ENCODE measurements at regions not wholly inside any gene's neighbourhood (a gene's known extent, or its start where the extent isn't known, plus 50 kb on each side); places are given as distances from the start of the nearest gene placed in this dataset.
"Not testable (repeated sequence)": the region's sequence is repeated elsewhere in the genome, so short reads cannot be mapped to it uniquely, and the experiment has no call there.

- DNase-seq (ENCODE audit: low read depth in 2 of 3, low spot score in 2 of 3) = no peak
These were observed 232.8 kb downstream of the TTLL2 start for GRCh38 chr6:167557675-167558074.

DNA sequence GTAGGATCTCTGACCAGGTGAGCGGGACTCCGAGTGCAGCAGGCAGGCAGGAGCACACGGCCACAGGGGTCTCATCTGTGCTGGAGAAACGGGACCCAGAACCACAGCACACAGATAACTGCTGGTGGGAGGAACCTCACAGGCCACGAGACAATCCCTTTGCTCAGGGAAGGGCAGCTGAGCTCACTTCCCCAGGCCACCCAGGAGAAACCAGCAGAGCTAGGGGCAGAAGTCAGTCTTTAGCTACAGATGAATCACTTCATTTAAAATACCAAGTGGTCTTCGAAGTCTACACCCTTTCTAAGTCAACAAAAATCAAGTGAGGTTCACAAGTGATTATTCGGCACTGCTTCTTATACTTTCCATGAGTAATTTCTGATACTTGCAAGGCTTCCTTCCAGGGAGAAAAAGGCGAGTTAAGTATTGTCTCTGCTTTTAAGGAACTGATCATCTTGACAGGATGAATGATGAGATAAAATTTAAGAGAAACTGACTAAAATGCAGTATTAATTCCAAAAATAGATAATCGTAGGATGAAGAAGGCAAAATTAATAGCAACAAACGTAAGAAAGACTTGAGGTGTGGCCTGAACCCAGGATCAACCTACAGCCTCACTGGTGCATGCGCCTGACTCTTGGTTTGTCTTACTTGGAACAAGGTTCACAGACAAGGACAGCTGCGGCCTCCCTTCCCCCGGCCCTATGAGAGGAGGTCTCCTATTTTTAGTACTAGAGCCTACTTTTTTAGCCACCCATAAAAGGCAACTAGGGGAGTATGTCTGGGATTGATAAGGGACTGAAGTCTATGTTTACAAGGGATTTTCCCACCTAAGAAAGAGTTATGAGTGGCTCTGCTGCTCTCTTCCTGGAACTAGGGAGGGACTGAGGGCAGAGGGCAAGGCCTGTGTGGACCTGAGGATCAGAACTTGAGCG lies 233.6 kb downstream of the TTLL2 start:
- no peak for DNase-seq (ENCODE audit: low read depth in 2 of 3, low spot score in 2 of 3)

DNA sequence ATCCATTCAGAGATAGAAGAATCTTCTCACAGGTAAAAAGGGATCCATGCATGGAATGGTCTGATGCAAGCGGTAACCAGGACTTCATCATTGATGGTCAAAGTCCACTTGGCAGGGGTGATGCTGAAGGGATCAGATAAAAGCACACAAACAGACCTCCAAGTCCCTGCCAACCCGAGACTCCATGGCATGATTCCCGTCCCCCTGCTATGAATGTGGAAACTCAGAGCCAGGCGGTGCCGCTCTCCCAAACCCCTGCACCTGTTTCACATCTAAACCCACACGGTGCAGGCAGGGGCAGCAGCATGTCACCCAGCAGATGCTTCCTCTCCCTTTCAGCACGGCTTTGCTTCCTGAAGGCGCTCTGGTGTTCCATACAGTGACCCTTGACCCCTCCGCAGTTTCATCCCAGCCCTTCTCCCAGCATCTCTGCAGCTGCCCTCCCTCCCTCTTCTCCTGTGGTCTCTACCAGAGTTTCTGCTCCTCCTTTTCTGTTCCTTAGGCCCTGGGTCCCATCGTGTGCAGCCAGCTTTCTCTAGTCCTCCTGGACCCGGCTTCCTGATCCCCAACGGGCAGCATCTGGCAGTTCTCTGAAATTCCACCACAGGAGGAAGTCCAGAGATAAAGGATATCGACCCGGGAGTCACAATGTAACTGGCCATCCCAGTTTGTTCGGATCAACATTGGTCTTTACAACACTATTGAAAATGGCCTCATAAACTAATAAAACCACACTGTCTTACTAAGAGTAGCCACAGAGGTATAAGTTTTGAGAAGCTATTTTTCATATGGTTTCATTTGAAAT lies 235.0 kb downstream of the TTLL2 start:
- no peak for DNase-seq (ENCODE audit: low read depth in 2 of 3, low spot score in 2 of 3)

- peak in 1 of 3 donors; percentile 19 for DNase-seq (ENCODE audit: low read depth in 2 of 3, low spot score in 2 of 3)
These were observed 236.0 kb downstream of the TTLL2 start for GRCh38 chr6:167560673-167561569.

GRCh38 chr6:167562862-167563261 lies 238.0 kb downstream of the TTLL2 start:
- not testable (repeated sequence) for DNase-seq (ENCODE audit: low read depth in 2 of 3, low spot score in 2 of 3)

DNA sequence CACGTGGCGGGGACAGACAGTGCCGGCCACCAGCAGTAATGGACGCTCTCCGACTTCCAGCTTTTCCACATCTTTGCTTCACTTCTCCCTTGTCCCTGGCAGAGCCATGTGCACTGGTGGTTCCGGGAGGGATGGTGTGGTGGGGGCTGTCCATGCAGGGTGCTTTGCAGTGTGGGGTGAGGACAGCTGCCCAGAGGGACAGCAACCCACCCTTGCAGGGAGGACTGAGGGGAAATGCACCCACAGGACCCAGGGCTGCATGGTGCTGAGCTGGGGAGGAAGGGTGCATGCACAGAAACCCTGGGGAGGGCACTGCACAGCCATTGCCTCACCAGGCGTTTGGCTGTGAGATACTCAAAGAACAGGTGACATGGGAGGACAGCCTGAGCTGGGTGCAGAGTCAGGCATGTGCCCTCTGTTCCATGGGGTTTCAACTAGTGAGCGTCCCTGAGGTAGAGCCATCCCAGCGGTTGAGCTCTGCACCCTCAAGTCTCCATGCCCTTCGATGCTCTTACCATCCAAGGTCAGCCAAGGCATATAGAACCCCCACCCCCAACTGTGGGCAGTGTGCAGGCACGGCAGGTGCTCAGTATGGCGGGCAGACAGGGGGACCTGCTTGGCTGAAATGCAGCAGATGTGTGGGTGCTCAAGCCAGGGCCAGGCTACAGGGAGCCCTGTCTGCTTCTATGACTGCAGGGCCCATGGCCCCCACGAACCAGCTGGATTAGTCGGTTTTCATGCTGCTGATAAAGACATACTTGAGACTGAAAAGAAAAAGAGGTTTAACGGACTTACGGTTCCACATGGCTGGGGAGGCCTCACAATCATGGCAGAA lies 239.7 kb downstream of the TTLL2 start:
- no peak for DNase-seq (ENCODE audit: low read depth in 2 of 3, low spot score in 2 of 3)

DNA sequence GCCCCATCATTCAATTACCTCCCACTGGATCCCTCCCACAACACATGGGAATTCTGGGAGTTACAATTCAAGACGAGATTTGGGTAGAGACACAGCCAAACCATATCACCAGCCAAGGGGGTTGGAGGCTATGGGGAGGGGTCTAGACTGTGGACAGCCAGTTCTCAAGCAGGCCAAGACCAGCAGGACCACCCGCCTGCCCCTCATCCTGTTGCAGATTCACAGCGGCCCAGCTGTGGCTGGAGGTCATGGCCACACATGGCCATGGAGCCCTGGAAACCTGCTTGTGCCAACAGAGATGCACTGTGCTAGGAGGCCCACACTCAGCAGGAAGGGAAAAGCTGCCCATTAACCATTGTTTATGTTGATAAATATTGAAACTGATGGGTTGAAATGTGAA lies 240.5 kb downstream of the TTLL2 start:
- no peak for DNase-seq (ENCODE audit: low read depth in 2 of 3, low spot score in 2 of 3)

- no peak for DNase-seq (ENCODE audit: low read depth in 2 of 3, low spot score in 2 of 3)
These were observed 241.2 kb downstream of the TTLL2 start for GRCh38 chr6:167565884-167566599.

DNA sequence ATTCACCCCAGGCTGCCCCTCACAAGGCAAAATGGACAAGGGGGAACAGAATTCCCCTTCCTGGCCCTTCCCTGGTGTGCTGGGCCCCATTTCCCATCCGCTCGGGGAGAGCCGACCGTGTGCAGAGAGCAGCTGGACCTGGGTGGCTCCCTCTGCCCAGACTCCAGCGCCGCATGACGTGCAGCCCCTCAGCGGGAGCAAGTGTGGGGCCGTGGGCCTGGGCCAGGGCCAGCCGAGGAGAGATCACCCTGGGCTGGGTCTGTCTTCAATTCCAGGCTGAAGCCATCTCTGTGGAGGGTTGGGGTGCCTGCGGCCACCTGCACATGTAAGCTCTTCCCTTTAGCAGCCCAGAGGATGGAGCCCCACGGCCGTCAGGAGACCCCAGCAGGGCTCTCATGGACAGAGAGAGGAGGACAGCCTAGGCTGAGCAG lies 241.8 kb downstream of the TTLL2 start:
- DNase-seq (ENCODE audit: low read depth in 2 of 3, low spot score in 2 of 3) = no peak

GRCh38 chr6:167567142-167568033 lies 242.5 kb downstream of the TTLL2 start:
- no peak for DNase-seq (ENCODE audit: low read depth in 2 of 3, low spot score in 2 of 3)

- DNase-seq (ENCODE audit: low read depth in 2 of 3, low spot score in 2 of 3) = no peak
These were observed 243.6 kb downstream of the TTLL2 start for GRCh38 chr6:167568407-167569024.

DNA sequence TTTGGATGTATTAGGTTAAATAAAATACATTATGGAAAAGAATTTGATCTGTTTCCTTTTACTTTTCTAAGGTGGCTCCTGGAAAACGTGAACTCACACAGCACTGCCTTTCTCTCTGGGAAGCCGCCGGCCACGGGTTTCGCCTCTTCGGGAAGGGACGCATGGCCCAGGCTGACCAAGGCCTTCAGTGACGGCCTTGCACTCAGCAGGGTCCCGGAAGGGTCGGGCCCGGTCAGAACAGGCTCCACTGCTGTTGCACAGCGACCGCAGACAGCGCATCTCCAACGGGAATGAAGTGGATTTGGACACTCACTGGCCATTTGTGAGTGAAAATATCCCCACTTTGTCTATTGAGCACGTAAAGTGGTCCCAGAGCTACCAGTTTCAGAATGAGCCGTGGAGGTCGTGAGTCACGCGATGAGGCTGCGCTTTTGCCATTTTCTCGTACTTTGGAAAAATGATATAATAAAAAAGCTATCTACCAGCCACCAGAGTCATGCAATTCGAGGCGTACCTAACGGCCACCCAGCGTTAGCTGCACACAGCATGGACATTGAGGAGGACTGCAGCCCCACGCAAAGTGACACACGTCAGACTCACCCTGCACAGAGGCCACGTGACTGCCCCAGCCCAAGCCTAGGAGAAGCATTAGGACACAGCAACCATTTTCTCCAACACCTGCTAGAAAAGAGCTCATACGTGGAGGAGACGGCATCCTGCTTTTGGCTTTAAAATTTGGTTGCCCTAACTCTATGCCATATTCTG lies 244.3 kb downstream of the TTLL2 start:
- DNase-seq (ENCODE audit: low read depth in 2 of 3, low spot score in 2 of 3) = no peak

GRCh38 chr6:167569879-167570278 lies 245.0 kb downstream of the TTLL2 start:
- DNase-seq (ENCODE audit: low read depth in 2 of 3, low spot score in 2 of 3) = no peak

GRCh38 chr6:167570460-167571400 lies 245.8 kb downstream of the TTLL2 start:
- no peak for DNase-seq (ENCODE audit: low read depth in 2 of 3, low spot score in 2 of 3)

DNA sequence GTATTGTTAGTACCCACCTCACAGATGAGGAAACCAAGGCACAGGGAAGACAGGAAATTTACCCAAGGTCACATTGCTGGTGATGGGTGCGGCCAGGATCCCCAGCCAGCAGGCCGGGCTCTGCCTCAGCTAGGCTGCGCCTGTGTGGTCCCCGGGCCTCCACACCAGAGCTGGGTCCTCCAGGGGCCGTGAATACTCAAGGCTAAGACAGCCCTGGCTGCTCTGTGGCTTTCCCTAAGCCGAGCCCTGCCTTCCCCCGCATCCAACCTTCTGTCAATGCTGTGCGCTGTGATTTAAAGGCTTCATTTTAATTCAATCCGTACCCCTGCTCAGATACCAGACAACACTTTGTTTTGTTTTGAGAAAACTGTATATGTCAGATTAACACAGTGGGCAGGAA lies 246.7 kb downstream of the TTLL2 start:
- DNase-seq (ENCODE audit: low read depth in 2 of 3, low spot score in 2 of 3) = no peak

GRCh38 chr6:167572106-167572505 lies 247.2 kb downstream of the TTLL2 start:
- no peak for DNase-seq (ENCODE audit: low read depth in 2 of 3, low spot score in 2 of 3)
